NB4 (cell line): ENCODE measurements at regions not wholly inside any gene's neighbourhood (a gene's known extent, or its start where the extent isn't known, plus 50 kb on each side); places are given as distances from the start of the nearest gene placed in this dataset.

Source experiments
- POLR2A ChIP-seq: IDR thresholded peaks from 2 replicates; pipeline ENCODE4 v1.6.1; 2011; ENCODE audit warnings: mild to moderate bottlenecking; ENCODE audit not compliant: insufficient read length; ENCODE audit errors: extremely low read depth
- TF ChIP-seq, protein P1 (sequence below): IDR thresholded peaks from one replicate; pipeline ENCODE4 v1.5.1; 2012; ENCODE audit warnings: low read depth, low read length

DNA sequence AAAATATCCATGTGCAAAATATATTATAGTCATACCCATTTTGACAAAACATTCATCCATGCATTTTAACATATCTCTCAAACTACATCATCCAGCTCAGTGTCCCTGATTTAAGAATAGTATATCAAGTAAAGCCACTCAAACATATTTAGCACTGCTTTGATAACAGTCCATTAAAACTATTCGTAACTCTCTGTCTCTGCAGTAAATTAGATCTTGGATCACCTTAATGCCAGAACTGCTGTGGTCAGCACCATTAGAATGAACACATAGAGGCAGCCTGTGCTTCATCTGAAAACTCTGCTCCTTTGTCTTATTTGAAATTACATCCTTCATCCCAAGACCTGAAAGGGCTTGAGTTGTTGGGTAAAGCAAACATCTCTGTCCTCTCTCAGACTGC, 234.0 kb downstream of the MBD2 start:
- TF ChIP-seq, protein P1, sequence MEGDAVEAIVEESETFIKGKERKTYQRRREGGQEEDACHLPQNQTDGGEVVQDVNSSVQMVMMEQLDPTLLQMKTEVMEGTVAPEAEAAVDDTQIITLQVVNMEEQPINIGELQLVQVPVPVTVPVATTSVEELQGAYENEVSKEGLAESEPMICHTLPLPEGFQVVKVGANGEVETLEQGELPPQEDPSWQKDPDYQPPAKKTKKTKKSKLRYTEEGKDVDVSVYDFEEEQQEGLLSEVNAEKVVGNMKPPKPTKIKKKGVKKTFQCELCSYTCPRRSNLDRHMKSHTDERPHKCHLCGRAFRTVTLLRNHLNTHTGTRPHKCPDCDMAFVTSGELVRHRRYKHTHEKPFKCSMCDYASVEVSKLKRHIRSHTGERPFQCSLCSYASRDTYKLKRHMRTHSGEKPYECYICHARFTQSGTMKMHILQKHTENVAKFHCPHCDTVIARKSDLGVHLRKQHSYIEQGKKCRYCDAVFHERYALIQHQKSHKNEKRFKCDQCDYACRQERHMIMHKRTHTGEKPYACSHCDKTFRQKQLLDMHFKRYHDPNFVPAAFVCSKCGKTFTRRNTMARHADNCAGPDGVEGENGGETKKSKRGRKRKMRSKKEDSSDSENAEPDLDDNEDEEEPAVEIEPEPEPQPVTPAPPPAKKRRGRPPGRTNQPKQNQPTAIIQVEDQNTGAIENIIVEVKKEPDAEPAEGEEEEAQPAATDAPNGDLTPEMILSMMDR: no peak
- no peak for TF ChIP-seq POLR2A
